Spleen (tissue), 11 donors: ENCODE measurements at regions not wholly inside any gene's neighbourhood (a gene's known extent, or its start where the extent isn't known, plus 50 kb on each side); places are given as distances from the start of the nearest gene placed in this dataset.

Source experiments
- DNase-seq: peaks from one replicate; pipeline ENCODE4 v3.0.0-alpha.2; 2020
- H3K27ac ChIP-seq, 8 donors: fragments of 200-600 bp; sonication (generic) in 7 of 8; 1 replicate in 4 of 8; 2 replicates in 4 of 8; pipeline versions ENCODE4 v1.5.0 to v1.8.0; 2016 to 2021; ENCODE audit warnings: inconsistent platforms in 4 of 8, mild to moderate bottlenecking in 4 of 8, moderate library complexity in 1 of 8
- H3K27me3 ChIP-seq, 7 donors: fragments of 200-600 bp; sonication (generic) in 6 of 7; replicated peaks in 1 of 7; 1 replicate in 4 of 7; 2 replicates in 3 of 7; pipeline versions ENCODE4 v1.5.0 to v1.8.0; 2016 to 2021; ENCODE audit warnings: inconsistent platforms in 3 of 7, mild to moderate bottlenecking in 1 of 7
- H3K36me3 ChIP-seq, 6 donors: fragments of 200-600 bp; sonication (generic) in 5 of 6; 1 replicate in 4 of 6; 2 replicates in 2 of 6; pipeline versions ENCODE4 v1.5.0 to v1.8.0; 2016 to 2021; ENCODE audit warnings: inconsistent platforms in 2 of 6
- H3K4me1 ChIP-seq, 6 donors: fragments of 200-600 bp; sonication (generic) in 5 of 6; 1 replicate in 3 of 6; 2 replicates in 3 of 6; pipeline versions ENCODE4 v1.5.0 to v1.8.0; 2016 to 2021; ENCODE audit warnings: inconsistent platforms in 3 of 6
- H3K4me3 ChIP-seq, 8 donors: fragments of 200-600 bp; sonication (generic) in 7 of 8; 1 replicate in 4 of 8; 2 replicates in 4 of 8; pipeline versions ENCODE4 v1.5.0 to v1.8.0; 2016 to 2021; ENCODE audit warnings: inconsistent platforms in 4 of 8, mild to moderate bottlenecking in 4 of 8, moderate library complexity in 2 of 8
- H3K9me3 ChIP-seq, 8 donors: fragments of 200-600 bp; sonication (generic) in 7 of 8; 1 replicate in 4 of 8; 2 replicates in 4 of 8; pipeline versions ENCODE4 v1.5.0 to v1.8.0; 2016 to 2021; ENCODE audit warnings: inconsistent platforms in 4 of 8
- POLR2A ChIP-seq, 3 donors: fragments of 450-650 bp; IDR thresholded peaks; one replicate each; pipeline ENCODE4 v1.5.1; 2017; ENCODE audit warnings: antibody characterized with exemption in 3 of 3, mild to moderate bottlenecking in 1 of 3
- POLR2AphosphoS5 ChIP-seq, 3 donors: sonication (generic); formaldehyde crosslinking; IDR thresholded peaks; one replicate each; pipeline ENCODE4 v1.5.1; 2017; ENCODE audit warnings: antibody characterized with exemption in 3 of 3
- WGBS, 5 donors: extraction: QIAGEN DNeasy Blood & Tissue Kit in 3 of 5; methylation state at CpG; one replicate each; pipeline versions ENCODE4 v1.1.5 to v1.1.7; 2013 to 2018; 5-methylcytosine and 5-hydroxymethylcytosine counted together
- intact Hi-C: fragments of 100-400 bp; cut with DNase I; formaldehyde crosslinking; loops from one replicate; pipeline ENCODE4 v1.15.0; 2023; ENCODE audit warnings: low total_unique reads
- TF ChIP-seq, protein P1 (sequence below), 11 experiments: fragments of 200-600 bp in 7 of 11; fragments of 450-650 bp in 4 of 11; sonication (generic) in 4 of 11; IDR thresholded peaks in 8 of 11; conservative IDR thresholded peaks in 3 of 11; 1 replicate in 7 of 11; 2 replicates in 4 of 11; pipeline versions ENCODE4 v1.4.0 to v1.8.0; 2016 to 2021; ENCODE audit warnings: antibody characterized with exemption in 11 of 11, inconsistent platforms in 4 of 11, mild to moderate bottlenecking in 1 of 11
- donor health status: healthy with polysubstance abuse.
- donor health status: DM: no; HTN: no; CAD: no; lungs with moderate emphysema.
- donor health status: DM: no; HTN: no; CAD: no.
- donor health status: Bipolar disorder and iron deficiency.
- donor health status: healthy.
- donor health status: DM: no; HTN: no; CAD: no.
- donor health status: DM: yes; HTN: yes; CAD: no.

DNA sequence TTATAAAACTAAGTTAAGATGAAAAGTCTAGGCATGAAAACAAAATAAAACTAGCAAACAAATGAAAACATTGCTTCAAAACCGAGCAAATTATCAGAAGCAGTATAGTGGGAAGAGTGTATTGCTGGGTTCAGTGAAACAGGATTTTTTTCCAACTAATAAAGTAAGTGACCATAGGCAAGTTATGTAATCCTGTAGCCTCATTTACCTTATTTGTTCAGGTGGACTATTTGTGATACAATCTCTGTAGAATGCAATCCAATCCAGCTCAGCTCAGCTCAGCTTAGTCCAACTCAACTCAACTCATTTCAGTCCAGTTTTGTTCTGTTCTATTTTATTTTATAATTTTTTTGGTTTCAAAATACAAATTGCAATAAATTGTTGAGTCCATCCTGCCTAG lies 276.7 kb upstream of the LRIG3 start:
- no peak overlapping the region for H3K4me3 ChIP-seq
- TF ChIP-seq POLR2A (IDR thresholded peaks at IDR 0.05) (no peak), POLR2AphosphoS5 (IDR thresholded peaks at IDR 0.05) (no peak)
- TF ChIP-seq, protein P1, sequence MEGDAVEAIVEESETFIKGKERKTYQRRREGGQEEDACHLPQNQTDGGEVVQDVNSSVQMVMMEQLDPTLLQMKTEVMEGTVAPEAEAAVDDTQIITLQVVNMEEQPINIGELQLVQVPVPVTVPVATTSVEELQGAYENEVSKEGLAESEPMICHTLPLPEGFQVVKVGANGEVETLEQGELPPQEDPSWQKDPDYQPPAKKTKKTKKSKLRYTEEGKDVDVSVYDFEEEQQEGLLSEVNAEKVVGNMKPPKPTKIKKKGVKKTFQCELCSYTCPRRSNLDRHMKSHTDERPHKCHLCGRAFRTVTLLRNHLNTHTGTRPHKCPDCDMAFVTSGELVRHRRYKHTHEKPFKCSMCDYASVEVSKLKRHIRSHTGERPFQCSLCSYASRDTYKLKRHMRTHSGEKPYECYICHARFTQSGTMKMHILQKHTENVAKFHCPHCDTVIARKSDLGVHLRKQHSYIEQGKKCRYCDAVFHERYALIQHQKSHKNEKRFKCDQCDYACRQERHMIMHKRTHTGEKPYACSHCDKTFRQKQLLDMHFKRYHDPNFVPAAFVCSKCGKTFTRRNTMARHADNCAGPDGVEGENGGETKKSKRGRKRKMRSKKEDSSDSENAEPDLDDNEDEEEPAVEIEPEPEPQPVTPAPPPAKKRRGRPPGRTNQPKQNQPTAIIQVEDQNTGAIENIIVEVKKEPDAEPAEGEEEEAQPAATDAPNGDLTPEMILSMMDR (IDR thresholded peaks at IDR 0.05 in 8 of 11, conservative IDR thresholded peaks at IDR 0.05 in 3 of 11) = no peak
- DNase-seq = no peak
- no peaks in the 10 kb centered on the region for H3K9me3 ChIP-seq
- H3K27me3 ChIP-seq = no peaks in the 10 kb centered on the region
- intact Hi-C loops = no loop called here
- no peak overlapping the region for H3K27ac ChIP-seq
- H3K4me1 ChIP-seq = no peaks in the 10 kb centered on the region
- WGBS, 5 donors = 78 to 97% (median 86%) methylated on average over 1 of the region's 1 CpG
- no peaks in the 10 kb centered on the region for H3K36me3 ChIP-seq

DNA sequence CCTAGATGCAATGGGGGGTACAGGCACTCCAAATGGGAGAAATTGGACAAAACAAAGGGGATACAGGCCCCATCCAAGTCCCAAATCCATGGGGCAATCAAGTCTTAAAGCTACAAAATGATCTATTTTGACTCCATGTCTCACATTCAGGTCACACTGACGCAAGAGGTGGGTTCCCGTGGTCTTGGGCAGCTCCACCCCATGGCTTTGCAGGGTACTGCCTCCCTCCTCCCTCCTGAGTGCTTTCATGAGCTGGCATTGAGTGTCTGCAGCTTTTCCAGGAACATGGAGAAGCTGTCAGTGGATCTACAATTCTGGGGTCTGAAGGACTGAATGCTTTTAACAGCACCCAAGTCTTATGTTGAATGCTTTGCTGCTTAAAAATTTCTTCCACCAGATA lies 274.5 kb upstream of the LRIG3 start:
- no peak overlapping the region for H3K4me3 ChIP-seq
- intact Hi-C loops = no loop called here
- no peaks in the 10 kb centered on the region for H3K4me1 ChIP-seq
- H3K27me3 ChIP-seq = no peaks in the 10 kb centered on the region
- WGBS, 5 donors = 71 to 88% (median 83%) methylated on average over 2 of the region's 2 CpGs
- no peak overlapping the region for H3K27ac ChIP-seq
- DNase-seq = no peak
- no peaks in the 10 kb centered on the region for H3K9me3 ChIP-seq
- no peaks in the 10 kb centered on the region for H3K36me3 ChIP-seq
- TF ChIP-seq, protein P1 (IDR thresholded peaks at IDR 0.05 in 8 of 11, conservative IDR thresholded peaks at IDR 0.05 in 3 of 11) = no peak
- TF ChIP-seq POLR2AphosphoS5 (IDR thresholded peaks at IDR 0.05) (no peak), POLR2A (IDR thresholded peaks at IDR 0.05) (no peak)

DNA sequence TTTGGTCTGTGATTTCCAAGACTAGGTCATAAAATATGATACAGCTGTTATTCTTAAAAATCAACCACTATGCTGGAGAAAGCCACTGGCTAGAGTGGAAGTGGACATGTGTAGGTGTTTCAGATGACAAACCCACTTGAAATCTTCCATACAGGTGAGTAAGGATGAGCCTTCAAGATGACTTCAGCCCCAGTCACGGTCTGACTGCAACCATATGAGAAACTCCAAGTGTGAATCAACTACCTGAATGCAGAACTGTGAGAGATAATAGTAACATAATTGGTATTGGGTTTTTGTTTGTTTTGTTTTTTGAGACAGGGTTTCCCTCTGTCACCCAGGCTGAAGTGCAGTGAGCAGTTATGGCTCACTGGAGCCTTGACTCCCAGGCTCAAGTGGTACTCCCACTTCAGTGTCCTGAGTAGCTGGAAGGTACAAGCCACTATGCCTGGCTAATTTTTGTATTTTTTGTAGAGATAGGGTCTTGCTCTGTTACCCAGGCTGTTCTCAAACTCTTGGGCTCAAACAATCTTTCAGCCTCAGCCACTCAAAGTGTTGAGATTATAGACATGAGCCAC lies 273.3 kb upstream of the LRIG3 start:
- H3K4me1 ChIP-seq = no peaks in the 10 kb centered on the region
- H3K9me3 ChIP-seq = no peaks in the 10 kb centered on the region
- intact Hi-C loops = no loop called here
- TF ChIP-seq, protein P1 (IDR thresholded peaks at IDR 0.05 in 8 of 11, conservative IDR thresholded peaks at IDR 0.05 in 3 of 11) = no peak
- no peak for TF ChIP-seq POLR2A (IDR thresholded peaks at IDR 0.05)
- no peak for TF ChIP-seq POLR2AphosphoS5 (IDR thresholded peaks at IDR 0.05)
- no peak overlapping the region for H3K4me3 ChIP-seq
- WGBS, 5 donors = 62 to 81% (median 78%) methylated on average over 1 of the region's 1 CpG
- DNase-seq = no peak
- no peak overlapping the region for H3K27ac ChIP-seq
- H3K36me3 ChIP-seq = no peaks in the 10 kb centered on the region
- no peaks in the 10 kb centered on the region for H3K27me3 ChIP-seq

DNA sequence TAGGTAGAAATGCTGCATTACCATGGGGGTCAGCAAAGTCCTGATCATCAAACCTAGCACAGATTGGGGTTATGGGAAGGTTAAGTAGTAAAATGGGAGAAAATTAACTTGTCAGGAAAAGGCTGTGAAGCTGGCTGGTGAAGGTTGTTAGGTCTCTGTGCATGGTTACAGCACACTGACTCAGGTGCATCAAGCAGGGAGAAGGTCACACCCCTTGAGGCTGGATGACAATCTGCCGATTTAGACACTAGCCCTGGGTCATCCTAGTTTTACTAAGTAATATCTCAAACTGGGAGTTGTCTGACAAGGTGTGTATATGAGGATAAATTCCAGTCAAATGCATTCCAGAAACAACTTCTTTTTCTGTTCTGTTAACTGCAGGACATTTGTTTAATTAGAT lies 271.1 kb upstream of the LRIG3 start:
- TF ChIP-seq POLR2AphosphoS5 (IDR thresholded peaks at IDR 0.05) (no peak), POLR2A (IDR thresholded peaks at IDR 0.05) (no peak)
- TF ChIP-seq, protein P1 (IDR thresholded peaks at IDR 0.05 in 8 of 11, conservative IDR thresholded peaks at IDR 0.05 in 3 of 11) = no peak
- no peak overlapping the region for H3K4me3 ChIP-seq
- H3K4me1 ChIP-seq = no peaks in the 10 kb centered on the region
- intact Hi-C loops = no loop called here
- DNase-seq = no peak
- WGBS, 5 donors = 79 to 91% (median 84%) methylated on average over 1 of the region's 1 CpG
- H3K9me3 ChIP-seq = no peaks in the 10 kb centered on the region
- H3K27me3 ChIP-seq = no peaks in the 10 kb centered on the region
- no peaks in the 10 kb centered on the region for H3K36me3 ChIP-seq
- H3K27ac ChIP-seq = no peak overlapping the region
